NCI-H1436 treated with DMSO at 0.1 percent for 48 hours (cell line): ENCODE measurements at regions not wholly inside any gene's neighbourhood (a gene's known extent, or its start where the extent isn't known, plus 50 kb on each side); places are given as distances from the start of the nearest gene placed in this dataset.

ENCODE experiments used
- DNase-seq: peaks from one replicate; lab custom pipeline; 2025; lab: John Stamatoyannopoulos, UW

DNA sequence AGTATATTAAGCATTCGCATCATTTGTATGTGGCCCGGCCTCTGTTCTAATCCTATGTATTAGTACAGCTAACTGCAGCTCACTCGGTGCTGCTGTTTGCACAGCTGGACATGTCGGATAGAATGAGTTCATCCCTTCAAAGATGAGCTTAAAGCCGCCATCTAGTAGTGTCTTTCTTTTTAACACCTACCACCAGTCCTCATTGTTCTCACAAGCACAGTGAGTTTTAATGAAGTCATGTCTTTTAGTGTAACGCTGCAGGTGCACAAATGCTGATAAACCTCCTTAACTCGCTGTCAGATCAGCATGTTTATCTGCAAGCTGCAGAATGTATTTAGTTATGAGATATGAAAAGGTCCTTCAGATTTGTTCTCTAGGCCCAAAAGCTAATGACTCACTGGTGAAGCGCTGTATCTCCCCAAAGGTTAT is 247.5 kb downstream of the MTERF1 start:
- DNase-seq, result no peak

DNA sequence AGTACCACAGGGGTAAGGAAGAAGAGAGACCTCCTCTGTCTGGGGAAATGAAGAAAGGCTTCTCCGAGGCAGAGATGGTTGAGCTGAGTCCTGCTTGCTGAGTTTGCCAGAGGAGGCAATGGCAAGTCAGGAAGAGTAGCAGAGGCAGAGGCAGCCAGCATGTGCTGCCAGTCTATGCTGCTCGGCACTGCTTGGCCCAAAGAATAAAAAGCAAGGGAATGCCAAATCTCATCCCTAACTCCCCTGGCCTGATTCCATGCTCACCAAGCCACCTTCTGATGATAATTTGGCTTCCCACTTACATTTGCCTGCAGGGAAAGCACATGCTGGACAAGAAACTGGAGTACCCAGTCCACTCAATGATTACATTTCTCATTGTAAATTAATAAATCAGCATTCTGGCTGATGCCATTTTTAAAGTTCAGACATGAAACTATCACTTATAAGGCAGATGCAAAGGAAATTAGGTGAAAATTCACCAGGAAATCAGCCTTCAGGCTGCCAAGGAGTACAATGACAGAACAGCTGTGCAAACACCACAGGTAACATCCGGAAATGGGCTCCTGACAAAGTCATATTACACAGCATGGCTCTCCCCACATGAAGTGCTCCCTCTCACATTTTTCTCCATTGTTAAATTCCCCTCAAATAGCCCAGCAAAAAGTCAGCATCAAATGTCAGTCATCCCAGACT is 245.9 kb downstream of the MTERF1 start:
- DNase-seq, result peak; percentile 34

DNA sequence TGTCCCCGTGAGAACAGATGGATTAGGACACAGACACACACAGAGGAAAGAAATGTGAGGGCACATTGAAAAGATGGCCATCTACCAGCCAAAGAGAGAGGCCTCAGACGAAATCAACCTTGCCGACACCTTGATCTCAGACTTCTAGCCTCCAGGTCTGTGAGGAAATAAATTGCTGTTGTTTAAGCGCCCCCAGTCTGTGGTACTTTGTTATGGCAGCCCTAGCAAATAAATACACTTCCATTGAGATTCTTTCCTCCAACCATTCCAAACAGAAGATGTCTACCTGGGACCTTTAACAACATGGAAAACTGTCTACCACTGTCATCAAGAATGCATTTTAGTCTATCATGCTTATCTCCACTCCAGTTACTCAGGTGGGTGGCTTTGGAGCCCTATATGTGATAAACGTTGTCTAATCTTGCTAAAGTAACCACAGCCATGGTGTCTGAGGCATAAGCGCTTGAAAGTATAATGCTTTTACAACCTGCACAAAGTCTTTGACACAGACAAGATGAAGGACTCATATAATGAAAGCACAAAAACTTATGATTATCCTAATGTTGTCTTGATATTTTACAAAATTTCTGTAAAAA is 244.3 kb downstream of the MTERF1 start:
- no peak for DNase-seq

DNA sequence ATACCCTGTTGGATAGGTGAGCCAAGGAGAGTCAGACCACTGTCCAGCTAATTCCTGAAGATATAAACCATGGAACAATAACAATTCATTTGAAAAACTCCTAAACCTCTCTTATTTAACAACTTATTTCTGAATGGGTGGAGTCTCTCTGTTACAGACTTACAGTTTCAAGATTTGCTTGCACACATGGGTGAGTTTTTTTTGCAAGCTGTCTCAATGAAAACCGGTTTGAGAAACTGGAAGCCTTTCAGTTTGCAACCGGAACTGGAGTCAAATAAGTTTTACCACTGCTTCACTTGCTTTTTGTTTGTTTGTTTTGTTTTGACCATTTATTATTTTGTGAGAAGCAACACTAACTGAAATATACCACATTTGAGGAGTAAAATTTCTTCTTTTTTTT is 243.8 kb downstream of the MTERF1 start:
- no peak for DNase-seq

DNA sequence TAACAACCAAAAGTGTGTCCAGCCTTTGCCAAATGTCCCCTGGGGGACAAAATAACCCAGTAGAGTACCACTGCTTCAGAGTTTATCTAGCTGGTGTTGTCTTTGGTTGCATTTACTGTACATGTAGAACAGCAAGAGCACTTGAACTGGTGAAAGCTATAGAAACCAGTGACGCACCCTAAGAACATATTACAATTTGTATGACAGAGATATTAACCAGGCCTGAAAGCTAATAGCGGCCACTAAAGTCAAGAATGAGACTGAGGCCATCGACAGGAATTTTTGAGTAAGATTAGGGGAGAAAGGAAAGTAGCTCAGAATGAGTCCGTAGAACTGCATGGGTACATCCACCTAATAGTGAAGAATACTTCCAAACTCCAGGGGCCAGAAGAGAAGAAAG is 236.2 kb downstream of the MTERF1 start:
- no peak for DNase-seq

DNA sequence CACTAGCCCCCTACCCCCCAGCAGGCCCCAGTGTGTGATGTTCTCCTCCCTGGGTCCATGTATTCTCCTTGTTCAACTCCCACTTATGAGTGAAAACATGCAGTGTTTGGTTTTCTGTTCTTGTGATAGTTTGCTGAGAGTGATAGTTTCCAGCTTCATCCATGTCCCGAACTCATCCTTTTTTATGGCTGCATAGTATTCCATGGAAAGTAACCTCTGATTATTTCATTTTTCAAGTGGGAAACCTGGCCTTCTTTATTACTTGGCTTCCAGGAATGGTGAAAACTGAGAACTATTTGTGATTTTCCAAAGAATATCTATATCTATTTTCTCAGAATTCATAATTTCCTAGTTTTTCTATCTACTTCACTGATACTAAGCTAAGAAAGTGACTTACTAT is 235.0 kb downstream of the MTERF1 start:
- no peak for DNase-seq

DNA sequence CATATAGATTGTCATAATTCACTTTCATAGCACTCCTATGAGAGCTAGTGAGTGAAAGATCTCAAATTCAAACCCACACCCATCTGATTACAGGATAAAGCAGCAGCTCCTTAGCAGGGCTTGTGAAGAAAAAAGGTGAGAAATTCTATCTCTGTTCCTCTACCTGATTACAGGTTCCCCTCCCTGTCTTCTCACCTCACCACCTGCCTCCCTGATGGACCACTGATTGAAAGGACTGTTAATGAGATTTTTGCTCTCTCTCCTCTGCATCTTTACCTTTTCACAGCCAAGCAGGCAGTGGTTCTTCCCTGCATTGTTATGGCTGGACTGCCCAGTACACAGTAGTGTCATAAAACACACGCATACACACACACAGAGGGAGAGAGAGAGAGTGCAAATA is 228.5 kb downstream of the MTERF1 start:
- no peak for DNase-seq

DNA sequence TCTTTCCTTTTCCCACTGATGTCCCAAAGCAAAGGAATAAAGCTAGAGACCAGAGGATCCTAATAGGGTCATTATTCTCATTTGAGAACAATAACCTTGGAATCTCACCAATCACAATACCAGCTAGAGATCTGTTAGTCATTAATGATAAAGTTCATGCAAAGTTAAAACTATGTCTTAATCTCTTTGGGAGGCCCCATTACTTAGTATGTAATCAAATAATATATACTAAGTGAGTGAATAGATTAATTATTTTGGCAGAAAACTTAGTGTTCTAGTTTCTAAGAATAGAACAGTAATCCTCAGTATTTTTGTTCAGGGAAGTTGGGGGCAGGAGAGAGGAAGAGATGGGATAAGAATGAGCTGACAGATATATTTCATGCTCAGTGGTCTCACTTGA is 227.2 kb downstream of the MTERF1 start:
- no peak for DNase-seq

DNA sequence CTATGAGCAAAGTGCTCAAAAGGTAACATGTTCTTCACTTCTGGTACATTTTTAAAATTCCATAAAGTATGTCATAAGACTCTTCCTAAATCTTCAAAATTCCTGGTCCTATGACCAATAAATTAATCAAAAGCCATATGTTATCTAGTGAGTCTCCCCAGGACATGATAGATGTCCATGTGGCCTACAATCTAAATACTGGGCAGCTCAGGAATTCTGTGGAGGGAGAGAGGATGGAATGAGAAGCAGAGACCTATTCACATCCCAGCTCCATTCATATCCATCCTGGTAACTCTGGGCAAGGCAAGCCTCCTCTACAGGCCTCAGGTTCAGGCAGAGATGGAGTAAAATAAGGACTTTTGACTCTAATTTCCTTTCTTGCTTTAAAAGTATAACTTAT is 224.8 kb downstream of the MTERF1 start:
- DNase-seq, result no peak

DNA sequence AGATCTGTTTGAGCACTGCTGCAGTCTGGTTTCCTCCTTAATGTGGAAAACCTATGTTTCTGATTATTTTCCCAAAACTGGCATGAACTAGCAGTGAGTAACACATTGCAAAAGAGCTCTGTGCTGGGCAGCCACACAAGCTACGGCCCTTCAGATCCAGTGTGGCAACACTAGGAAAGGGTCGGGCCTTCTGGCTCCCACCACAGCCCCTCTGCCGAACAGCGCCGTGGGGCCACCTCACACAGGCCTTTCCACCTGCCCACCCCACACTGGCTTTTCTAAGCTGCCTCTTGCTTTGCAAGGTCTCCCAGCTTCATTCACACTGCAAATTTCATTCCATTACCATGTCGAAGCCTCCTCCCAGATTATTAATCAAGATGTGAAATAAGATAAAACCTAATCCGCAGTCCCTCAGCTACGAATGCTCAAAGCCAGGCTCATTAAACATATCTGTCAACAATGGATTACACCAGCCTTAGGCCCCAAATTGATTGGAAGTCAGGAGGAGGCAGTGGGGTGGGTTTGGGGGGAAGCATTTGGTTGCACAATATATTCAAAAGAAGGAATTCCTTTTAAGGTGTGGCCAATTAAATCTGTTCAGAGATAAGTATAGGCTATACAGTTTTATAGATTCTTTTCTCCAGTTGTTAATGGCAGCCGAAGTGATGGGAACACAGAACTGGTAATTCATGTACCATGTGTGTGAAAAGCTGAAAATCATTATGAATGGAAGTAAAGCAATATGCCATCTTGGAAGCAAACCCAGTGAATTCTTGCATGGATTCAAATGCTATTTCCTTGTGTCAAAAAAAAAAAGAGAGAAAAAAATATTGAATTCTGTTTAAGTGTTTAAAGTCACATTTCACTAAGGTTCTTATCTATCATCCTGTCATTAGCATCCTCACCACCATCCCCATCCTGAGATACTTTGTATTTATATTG is 223.7 kb downstream of the MTERF1 start:
- DNase-seq, result no peak

DNA sequence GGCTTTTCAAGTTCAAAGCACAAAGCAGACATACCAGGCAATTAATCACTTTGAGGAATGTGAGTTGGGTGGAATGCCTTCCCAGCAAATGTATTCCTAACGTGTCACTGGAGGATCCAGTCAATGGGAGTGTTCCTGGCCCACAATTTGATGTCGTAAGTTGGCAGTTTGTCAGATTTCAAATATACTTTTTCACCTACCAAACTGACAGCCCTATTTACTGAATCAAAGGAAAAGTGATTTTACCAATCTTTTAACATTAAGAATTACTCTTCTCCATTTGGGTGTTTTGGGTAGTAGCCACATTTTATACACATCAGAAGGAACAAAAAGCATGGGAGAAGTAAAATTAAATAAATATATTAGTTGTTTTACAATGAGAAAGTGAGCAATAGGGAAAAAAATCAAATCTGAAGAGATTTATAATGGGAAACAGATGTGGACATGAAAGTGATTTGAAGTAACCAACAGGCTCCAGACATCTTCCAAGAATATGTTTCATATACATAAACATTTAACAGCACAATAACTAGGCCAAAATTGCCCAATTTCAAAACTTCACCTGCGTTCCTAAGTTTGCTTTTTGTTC is 222.9 kb downstream of the MTERF1 start:
- no peak for DNase-seq

DNA sequence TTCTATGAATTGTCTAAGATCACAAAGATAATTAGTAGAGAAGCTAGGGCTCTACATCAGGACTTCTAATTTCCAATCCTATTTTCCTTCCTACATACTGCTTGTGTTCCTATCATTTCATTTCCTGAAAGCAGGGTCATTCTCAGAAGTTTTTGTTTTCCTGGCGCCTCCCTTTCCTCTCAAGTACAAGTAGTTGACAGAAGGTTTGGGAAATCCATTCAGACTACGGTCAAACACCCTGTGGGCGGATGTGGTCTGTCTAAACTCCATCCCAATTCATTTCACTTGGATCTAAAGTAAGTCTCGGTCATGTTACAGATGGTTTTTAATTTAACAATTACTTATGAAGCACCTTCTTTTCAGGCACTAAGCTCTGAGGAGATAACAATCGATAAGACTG is 221.4 kb downstream of the MTERF1 start:
- DNase-seq, result no peak

DNA sequence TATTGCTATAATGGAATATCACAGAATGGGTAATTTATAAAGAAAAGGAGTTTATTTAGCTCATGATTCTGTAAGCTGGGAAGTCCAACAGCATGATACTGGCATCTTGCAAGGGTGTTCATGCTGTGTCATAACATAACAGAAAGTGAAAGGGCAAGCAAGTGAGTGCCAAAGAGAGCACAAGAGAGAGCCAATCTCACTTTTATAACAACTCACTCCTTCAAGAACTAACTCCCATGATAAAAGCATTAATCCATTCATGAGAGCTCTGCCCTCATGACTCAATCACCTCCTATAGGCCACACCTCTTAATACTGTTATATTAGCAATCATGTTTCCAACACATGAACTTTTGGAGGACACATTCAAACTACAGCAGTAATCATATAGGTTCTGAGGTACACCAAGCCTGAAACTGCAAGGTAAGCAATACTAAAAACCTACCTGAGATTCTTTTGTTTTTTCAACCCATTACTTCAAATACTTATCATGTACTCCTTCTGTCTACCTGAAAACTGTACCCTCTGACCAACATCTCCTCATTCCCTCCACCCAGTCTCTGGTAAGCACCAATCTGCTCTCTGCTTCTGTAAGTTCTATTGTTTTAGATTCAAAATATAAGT is 219.7 kb downstream of the MTERF1 start:
- DNase-seq, result no peak

DNA sequence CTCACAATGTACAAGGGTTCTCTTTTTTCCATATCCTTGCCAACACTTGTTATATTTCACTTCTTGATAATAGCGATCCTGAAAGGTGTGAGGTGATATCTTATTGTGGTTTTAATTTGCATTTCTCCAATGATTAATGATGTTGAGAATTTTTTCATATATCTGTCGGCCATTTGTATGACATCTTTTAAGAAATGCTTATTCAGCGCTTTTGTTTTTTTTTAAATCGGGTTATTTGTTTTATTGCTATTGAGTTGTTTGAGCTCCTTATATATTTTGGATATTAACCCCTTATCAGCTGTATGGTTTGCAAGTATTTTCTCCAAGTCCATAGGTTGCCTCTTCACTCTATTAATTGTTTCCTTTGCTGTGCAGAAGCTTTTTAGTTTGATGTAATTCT is 218.8 kb downstream of the MTERF1 start:
- no peak for DNase-seq

DNA sequence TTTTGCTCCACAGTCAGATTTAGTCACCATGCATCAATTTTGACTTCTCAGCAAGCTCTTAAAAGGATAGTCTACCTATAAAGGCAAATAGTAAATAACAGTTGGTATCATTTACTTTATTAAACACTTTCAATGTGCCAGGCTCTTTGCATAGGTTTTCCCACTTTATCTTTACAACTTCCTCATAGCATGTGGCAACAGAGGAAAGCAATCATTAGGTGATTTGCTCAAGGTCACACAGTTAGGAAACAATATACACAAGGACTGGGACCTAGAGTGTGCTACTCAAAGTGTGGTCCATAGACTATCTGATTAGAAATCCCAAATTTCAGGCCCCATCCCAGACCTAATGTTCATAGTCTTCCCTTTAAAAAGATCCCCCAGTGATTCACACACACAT is 212.3 kb downstream of the MTERF1 start:
- DNase-seq, result no peak

DNA sequence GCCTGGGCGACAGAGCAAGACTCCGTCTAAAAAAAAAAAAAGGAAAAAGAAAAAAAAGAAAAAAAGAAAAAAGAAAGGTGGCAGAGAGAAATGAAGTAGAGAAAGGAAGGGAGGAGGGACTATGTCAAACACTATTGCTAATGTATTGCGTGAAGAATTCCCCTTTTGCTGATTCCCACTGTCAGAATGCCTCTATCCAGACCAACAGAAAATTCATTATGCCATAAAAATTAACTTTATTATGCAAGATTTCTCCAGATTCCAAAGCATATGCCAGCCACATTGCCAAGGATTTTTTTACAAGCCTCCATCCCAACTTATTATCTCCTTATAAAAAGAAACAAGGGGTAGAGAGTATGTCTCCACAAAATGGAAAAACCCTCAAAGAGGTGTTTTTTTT is 209.3 kb downstream of the MTERF1 start:
- no peak for DNase-seq

DNA sequence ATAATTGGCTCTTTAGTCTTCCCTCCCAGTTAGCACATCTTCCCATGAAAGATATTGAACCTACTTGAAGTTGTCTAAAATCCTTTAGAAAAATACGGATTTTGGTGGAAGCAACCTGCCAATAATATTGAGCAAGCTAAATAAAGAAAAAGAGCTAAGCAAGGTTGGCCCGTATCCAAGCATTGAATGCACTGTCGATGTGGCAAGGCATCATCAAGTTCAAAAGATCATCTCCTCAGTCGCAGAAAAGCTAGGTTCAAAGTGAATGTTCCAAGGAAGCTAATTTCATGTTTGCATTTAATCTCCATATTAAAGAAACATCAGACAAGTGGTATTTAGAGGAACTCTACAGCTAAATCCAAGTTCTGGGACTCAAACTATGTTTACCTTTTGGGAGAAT is 206.0 kb downstream of the MTERF1 start:
- no peak for DNase-seq

DNA sequence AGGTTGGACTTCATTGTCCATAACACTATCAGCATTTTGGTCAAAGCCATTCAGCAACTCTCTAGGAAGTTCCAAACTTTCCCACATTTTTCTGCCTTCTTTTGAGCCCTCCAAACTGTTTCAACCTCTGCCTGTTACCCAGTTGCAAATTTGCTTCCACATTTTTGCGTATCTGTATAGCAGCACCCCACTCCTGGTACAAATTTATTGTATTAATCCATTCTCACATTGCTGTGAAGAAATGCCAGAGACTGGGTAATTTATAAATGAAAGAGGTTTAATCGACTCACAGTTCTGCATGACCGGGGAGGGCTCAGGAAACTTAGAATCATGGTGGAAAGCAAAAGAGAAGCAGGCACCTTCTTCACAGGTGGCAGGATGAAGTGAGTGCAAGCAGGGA is 198.8 kb downstream of the MTERF1 start:
- no peak for DNase-seq

DNA sequence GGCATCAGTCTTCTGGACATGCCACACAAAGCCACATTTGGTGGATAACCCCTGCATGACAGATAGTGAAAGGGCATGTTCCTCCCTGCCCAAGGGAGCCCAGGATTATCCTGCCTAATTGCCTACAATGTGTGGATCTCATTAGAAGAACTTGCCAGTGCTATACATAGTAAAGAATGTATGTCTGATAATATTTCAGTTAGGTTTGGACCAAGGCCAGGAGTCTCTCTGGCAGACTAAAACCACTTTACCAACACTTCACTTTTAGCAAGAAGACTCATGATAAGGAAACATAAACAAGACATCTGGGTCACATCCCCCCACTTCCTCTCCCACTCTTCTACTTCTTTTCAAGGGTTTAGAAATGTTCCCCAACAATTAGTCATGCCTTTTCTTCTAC is 196.7 kb downstream of the MTERF1 start:
- DNase-seq, result no peak

DNA sequence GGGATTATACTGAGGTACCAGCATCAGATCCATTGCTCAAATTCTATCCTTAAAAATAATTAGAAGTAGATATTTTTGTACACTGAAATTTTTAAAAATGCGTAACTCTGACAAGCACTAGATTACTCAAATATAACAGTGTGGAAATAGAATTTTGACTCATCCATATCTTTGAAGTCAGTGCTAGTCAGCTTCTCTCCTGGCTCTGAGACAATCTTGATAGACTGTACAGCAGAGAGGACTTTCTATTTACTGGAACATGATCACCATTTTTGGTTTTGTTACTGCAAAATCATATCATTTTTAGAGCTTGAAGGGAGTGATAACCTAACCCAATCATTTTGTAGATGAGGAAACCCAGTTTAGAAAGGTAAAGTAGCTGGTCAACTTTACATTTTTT is 195.0 kb downstream of the MTERF1 start:
- no peak for DNase-seq

DNA sequence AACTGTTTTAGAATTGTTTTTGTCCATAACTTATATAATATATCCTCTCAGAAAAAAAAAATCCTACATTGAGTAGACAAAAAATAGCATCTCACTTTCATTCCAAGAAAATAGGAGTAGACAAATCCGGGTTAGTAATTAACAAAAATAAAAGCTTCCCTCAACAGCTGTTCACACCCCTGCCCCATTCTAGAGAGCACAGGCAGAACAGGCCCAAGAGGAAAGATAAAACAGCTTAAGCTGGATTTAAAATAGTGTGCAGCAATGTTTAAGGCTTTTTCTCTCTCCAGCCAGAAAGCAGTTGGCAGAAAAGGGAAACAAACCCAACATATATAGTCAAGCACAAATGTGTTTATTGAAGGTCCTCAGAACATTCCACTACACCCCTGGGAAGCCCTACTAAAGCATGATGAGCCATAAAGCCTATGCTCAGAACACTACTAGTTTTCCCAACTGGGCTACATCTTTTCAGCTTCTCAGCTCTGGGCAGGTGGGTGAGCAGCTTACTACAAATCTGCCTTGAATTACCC is 189.9 kb downstream of the MTERF1 start:
- DNase-seq, result no peak

DNA sequence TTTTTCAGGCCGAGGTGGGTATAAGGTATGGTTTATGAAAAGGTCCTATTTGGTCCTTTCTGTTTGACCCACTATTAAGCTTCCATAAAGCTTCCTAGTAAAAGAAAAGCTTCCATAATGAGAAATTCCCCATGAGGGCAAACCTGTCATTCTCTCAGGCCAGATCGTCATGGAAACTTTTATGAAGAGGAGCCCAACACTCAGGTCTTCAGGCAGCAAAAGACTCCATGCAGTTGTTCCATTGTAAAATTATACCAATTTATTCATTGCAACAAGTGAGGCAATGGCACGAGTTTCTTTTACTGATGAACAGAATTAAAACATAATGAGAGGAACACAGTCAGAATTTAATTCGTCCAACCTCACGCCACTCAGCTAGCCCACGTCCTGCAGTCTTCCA is 188.6 kb downstream of the MTERF1 start:
- no peak for DNase-seq
